H9 (cell line): ENCODE measurements at regions not wholly inside any gene's neighbourhood (a gene's known extent, or its start where the extent isn't known, plus 50 kb on each side); places are given as distances from the start of the nearest gene placed in this dataset.
A peak's percentile ranks its signal among the peaks of the same experiment; 100 is the strongest.

Experiments used
- DNase-seq: peaks from one replicate; pipeline ENCODE4 v3.0.0-alpha.2; 2017
- H2AFZ ChIP-seq: one replicate; pipeline ENCODE4 v1.6.1; 2013; ENCODE audit warnings: mild to moderate bottlenecking, low read length, control low read depth, moderate library complexity
- H2AK5ac ChIP-seq: 2 replicates; pipeline ENCODE4 v1.6.1; 2013; ENCODE audit warnings: low read length, control low read depth, mixed read lengths; ENCODE audit not compliant: insufficient read length
- H2BK120ac ChIP-seq: one replicate; pipeline ENCODE4 v1.6.1; 2013; ENCODE audit warnings: low read depth, mild to moderate bottlenecking, low read length, control low read depth, inconsistent platforms; ENCODE audit not compliant: poor library complexity, severe bottlenecking
- H2BK12ac ChIP-seq: 2 replicates; pipeline ENCODE4 v1.6.1; 2013; ENCODE audit warnings: low read length, control low read depth, mixed read lengths, low read depth; ENCODE audit not compliant: insufficient read length
- H2BK15ac ChIP-seq: 2 replicates; pipeline ENCODE4 v1.6.1; 2013; ENCODE audit warnings: low read depth, low read length, control low read depth
- H2BK20ac ChIP-seq: one replicate; pipeline ENCODE4 v1.6.1; 2013; ENCODE audit warnings: low read depth, mild to moderate bottlenecking, low read length, control low read depth, inconsistent platforms; ENCODE audit not compliant: poor library complexity, severe bottlenecking
- H2BK5ac ChIP-seq: 2 replicates; pipeline ENCODE4 v1.6.1; 2013; ENCODE audit warnings: low read length, control low read depth, mixed read lengths; ENCODE audit not compliant: insufficient read length
- H3K14ac ChIP-seq: 2 replicates; pipeline ENCODE4 v1.6.1; 2013; ENCODE audit warnings: low read length, control low read depth; ENCODE audit not compliant: insufficient read depth
- H3K18ac ChIP-seq: 2 replicates; pipeline ENCODE4 v1.6.1; 2013; ENCODE audit warnings: low read depth, mild to moderate bottlenecking, mixed read lengths, low read length, control low read depth; ENCODE audit not compliant: insufficient read length
- H3K23ac ChIP-seq: 2 replicates; pipeline ENCODE4 v1.6.1; 2013; ENCODE audit warnings: low read length, control low read depth, mixed read lengths, low read depth; ENCODE audit not compliant: insufficient read length
- H3K23me2 ChIP-seq: 2 replicates; pipeline ENCODE4 v1.6.1; 2013; ENCODE audit warnings: low read depth, mild to moderate bottlenecking, mixed read lengths, low read length, control low read depth; ENCODE audit not compliant: insufficient read length, poor library complexity, severe bottlenecking
- H3K27ac ChIP-seq: 2 replicates; pipeline ENCODE4 v1.5.1; 2013; ENCODE audit warnings: low read length, control low read depth, mixed read lengths, low read depth; ENCODE audit not compliant: insufficient read length
- H3K27me3 ChIP-seq: 2 replicates; pipeline ENCODE4 v1.6.1; 2013; ENCODE audit warnings: low read length, control low read depth, inconsistent platforms; ENCODE audit not compliant: insufficient read depth
- H3K4ac ChIP-seq: 2 replicates; pipeline ENCODE4 v1.6.1; 2013; ENCODE audit warnings: low read depth, mild to moderate bottlenecking, control low read depth, inconsistent platforms, low read length, moderate library complexity
- H3K4me1 ChIP-seq: 2 replicates; pipeline ENCODE4 v1.6.1; 2013; ENCODE audit warnings: low read length, control low read depth, inconsistent platforms; ENCODE audit not compliant: insufficient read depth
- H3K4me2 ChIP-seq: 2 replicates; pipeline ENCODE4 v1.6.1; 2013; ENCODE audit warnings: low read length, control low read depth, mixed read lengths; ENCODE audit not compliant: insufficient read length, insufficient read depth
- H3K56ac ChIP-seq: 2 replicates; pipeline ENCODE4 v1.6.1; 2013; ENCODE audit warnings: low read depth, mild to moderate bottlenecking, mixed read lengths, low read length, control low read depth; ENCODE audit not compliant: insufficient read length
- H3K79me1 ChIP-seq: 2 replicates; pipeline ENCODE4 v1.6.1; 2013; ENCODE audit warnings: low read depth, mild to moderate bottlenecking, moderate library complexity, low read length, control low read depth, inconsistent platforms; ENCODE audit not compliant: insufficient read depth, poor library complexity, severe bottlenecking
- H3K79me2 ChIP-seq: 2 replicates; pipeline ENCODE4 v1.6.1; 2013; ENCODE audit warnings: low read length, control low read depth, inconsistent platforms; ENCODE audit not compliant: insufficient read depth
- H3K9ac ChIP-seq: 2 replicates; pipeline ENCODE4 v1.6.1; 2013; ENCODE audit warnings: low read length, control low read depth, mixed read lengths; ENCODE audit not compliant: insufficient read length; ENCODE audit errors: extremely low read depth
- H3K9me3 ChIP-seq: one replicate; pipeline ENCODE4 v1.6.1; 2013; ENCODE audit warnings: low read depth, low read length, inconsistent platforms; ENCODE audit not compliant: control insufficient read depth
- H3T11ph ChIP-seq: one replicate; pipeline ENCODE4 v1.6.1; 2013; ENCODE audit warnings: mild to moderate bottlenecking, low read length, control low read depth, inconsistent platforms
- H4K20me1 ChIP-seq: one replicate; pipeline ENCODE4 v1.6.1; 2013; ENCODE audit not compliant: control insufficient read depth, insufficient read length, insufficient read depth
- H4K5ac ChIP-seq: 2 replicates; pipeline ENCODE4 v1.6.1; 2013; ENCODE audit warnings: low read depth, mild to moderate bottlenecking, mixed read lengths, low read length, control low read depth; ENCODE audit not compliant: insufficient read length
- H4K8ac ChIP-seq: replicated peaks from 2 replicates; pipeline ENCODE4 v1.6.1; 2013; ENCODE audit warnings: low read length, control low read depth, mixed read lengths, low read depth; ENCODE audit not compliant: insufficient read length
- H4K91ac ChIP-seq: 2 replicates; pipeline ENCODE4 v1.6.1; 2013; ENCODE audit warnings: low read depth, mild to moderate bottlenecking, moderate library complexity, mixed read lengths, low read length, control low read depth; ENCODE audit not compliant: insufficient read length
- H3K27ac Mint-ChIP-seq, 3 experiments: 2 replicates in 2 of 3; 3 replicates in 1 of 3; pipeline ENCODE4 v1.8.0; 2020 to 2021; ENCODE audit warnings: mixed read lengths in 3 of 3, mild to moderate bottlenecking in 1 of 3, moderate library complexity in 1 of 3
- H3K27me3 Mint-ChIP-seq: 2 replicates; pipeline ENCODE4 v1.8.0; 2021; ENCODE audit warnings: low read depth, mild to moderate bottlenecking, moderate library complexity, mixed read lengths
- H3K36me3 Mint-ChIP-seq, 3 experiments: 2 replicates in 2 of 3; 3 replicates in 1 of 3; pipeline ENCODE4 v1.8.0; 2020 to 2021; ENCODE audit warnings: low read depth in 3 of 3, mixed read lengths in 3 of 3; ENCODE audit not compliant: insufficient read depth in 1 of 3
- H3K4me1 Mint-ChIP-seq, 2 experiments: 2 replicates each; pipeline ENCODE4 v1.8.0; 2020; ENCODE audit warnings: mixed read lengths in 2 of 2
- H3K4me3 Mint-ChIP-seq, 2 experiments: 2 replicates in 1 of 2; 3 replicates in 1 of 2; pipeline ENCODE4 v1.8.0; 2020 to 2021; ENCODE audit warnings: mild to moderate bottlenecking in 2 of 2, mixed read lengths in 2 of 2, moderate library complexity in 1 of 2
- H3K9me3 Mint-ChIP-seq, 2 experiments: 2 replicates in 1 of 2; 3 replicates in 1 of 2; pipeline ENCODE4 v1.8.0; 2020; ENCODE audit warnings: mild to moderate bottlenecking in 2 of 2, mixed read lengths in 2 of 2, moderate library complexity in 1 of 2
- CTCF ChIP-seq: fragments of 200-600 bp; sonication (generic); conservative IDR thresholded peaks from 3 replicates; pipeline ENCODE4 v1.8.0; 2021; ENCODE audit warnings: antibody characterized with exemption, mild to moderate bottlenecking
- WGBS: extraction: QIAGEN DNeasy Blood & Tissue Kit; methylation state at CpG from one replicate; pipeline ENCODE4 v1.1.7; 2013; ENCODE audit warnings: missing lambda C conversion rate, low lambda C conversion rate, mixed read lengths; ENCODE audit not compliant: insufficient read length; ENCODE audit errors: extremely low coverage; 5-methylcytosine and 5-hydroxymethylcytosine counted together

- no peak overlapping the region for H3K14ac ChIP-seq
- no CpG with 5 or more reads among the region's 10 CpGs for WGBS
- H2AFZ ChIP-seq = no peak overlapping the region
Observed at GRCh38 chr20:24149881-24150307, 161.3 kb upstream of the GGTLC1 start.

More at GRCh38 chr20:24149881-24150307, 161.3 kb upstream of the GGTLC1 start:
- Histone ChIP-seq H3K4ac (no peak overlapping the region), H2BK120ac (no peak overlapping the region), H4K8ac (no peak overlapping the region), H3K56ac (no peak overlapping the region), H4K5ac (no peak overlapping the region), H3K23me2 (no peaks in the 10 kb centered on the region), H3K9me3 (no peaks in the 10 kb centered on the region), H3T11ph (no peak overlapping the region), H2BK20ac (no peak overlapping the region), H3K4me1 (no peaks in the 10 kb centered on the region), H2BK12ac (no peak overlapping the region), H3K4me2 (no peak overlapping the region), H3K27ac (no peak overlapping the region), H2BK5ac (no peak overlapping the region), H3K18ac (no peak overlapping the region), H4K91ac (no peak overlapping the region), H3K23ac (no peak overlapping the region), H4K20me1 (no peaks in the 10 kb centered on the region), H2AK5ac (no peak overlapping the region), H3K79me1 (no peaks in the 10 kb centered on the region), H2BK15ac (no peak overlapping the region), H3K27me3 (no peaks in the 10 kb centered on the region), H3K9ac (no peak overlapping the region), H3K79me2 (no peaks in the 10 kb centered on the region)
- Mint-ChIP-seq H3K4me1 (peaks cover 8 to 14% of the 10 kb centered on the region in 2 experiments), H3K36me3 (no peaks in the 10 kb centered on the region), H3K27ac (no peak overlapping the region), H3K27me3 (peaks cover 4% of the 10 kb centered on the region), H3K4me3 (no peak overlapping the region), H3K9me3 (peaks cover 0 to 3% of the 10 kb centered on the region in 2 experiments; a peak in 1 of 5 replicates)
- DNase-seq = peak; percentile 80
- peak; percentile 72 for TF ChIP-seq CTCF
